Erythroblast (primary cell): ENCODE measurements at regions not wholly inside any gene's neighbourhood (a gene's known extent, or its start where the extent isn't known, plus 50 kb on each side); places are given as distances from the start of the nearest gene placed in this dataset.

Source experiments
- GATA1 ChIP-seq: IDR thresholded peaks from 2 replicates; pipeline ENCODE4 v1.6.1; 2011; ENCODE audit warnings: low read depth, mild to moderate bottlenecking, control low read depth, low read length, moderate library complexity
- POLR2A ChIP-seq: IDR thresholded peaks from 2 replicates; pipeline ENCODE4 v1.6.1; 2011; ENCODE audit warnings: mild to moderate bottlenecking, low read length

GRCh38 chr14:48382961-48383360, 707.6 kb upstream of the MDGA2 start:
- TF ChIP-seq POLR2A (no peak), GATA1 (no peak)
